ENCODE measurements at regions not wholly inside any gene's neighbourhood (a gene's known extent, or its start where the extent isn't known, plus 50 kb on each side); places are given as distances from the start of the nearest gene placed in this dataset.

GRCh38 chr1:30511106-30511505 is 212.3 kb downstream of the MATN1 start:
- TF ChIP-seq SUZ12 (IDR thresholded peaks at IDR 0.05) (no peak), CTBP1 (IDR thresholded peaks at IDR 0.05; ENCODE audit: borderline replicate concordance) (no peak), LEF1 (IDR thresholded peaks at IDR 0.05; ENCODE audit: borderline replicate concordance) (no peak), ZNF384 (IDR thresholded peaks at IDR 0.05) (no peak), ARNT (IDR thresholded peaks at IDR 0.05) (no peak), NFRKB (IDR thresholded peaks at IDR 0.05) (no peak)
